Tibial nerve (tissue), 4 donors: ENCODE measurements at regions not wholly inside any gene's neighbourhood (a gene's known extent, or its start where the extent isn't known, plus 50 kb on each side); places are given as distances from the start of the nearest gene placed in this dataset.

Source experiments
- DNase-seq, 2 donors: peaks; one replicate each; pipeline ENCODE4 v3.0.0-alpha.2; 2019; ENCODE audit warnings: low spot score in 2 of 2
- H3K27ac ChIP-seq, 4 donors: fragments of 200-600 bp; sonication (generic) in 3 of 4; one replicate each; pipeline ENCODE4 v1.5.1; 2017 to 2019; ENCODE audit warnings: mild to moderate bottlenecking in 1 of 4
- H3K27me3 ChIP-seq, 2 donors: fragments of 200-600 bp; sonication (generic) in 1 of 2; one replicate each; pipeline versions ENCODE4 v1.5.1 to v1.6.0; 2017 to 2019
- H3K36me3 ChIP-seq, 3 donors: fragments of 200-600 bp; sonication (generic); one replicate each; pipeline ENCODE4 v1.5.1; 2018 to 2019
- H3K4me1 ChIP-seq, 4 donors: fragments of 200-600 bp; sonication (generic) in 3 of 4; one replicate each; pipeline ENCODE4 v1.5.1; 2017 to 2019
- H3K4me3 ChIP-seq, 4 donors: fragments of 200-600 bp; sonication (generic) in 3 of 4; one replicate each; pipeline ENCODE4 v1.5.1; 2017 to 2019; ENCODE audit warnings: mild to moderate bottlenecking in 1 of 4, moderate library complexity in 1 of 4
- H3K9me3 ChIP-seq, 4 donors: fragments of 200-600 bp; sonication (generic) in 3 of 4; one replicate each; pipeline ENCODE4 v1.5.1; 2017 to 2019
- CTCF ChIP-seq, 5 experiments: fragments of 200-600 bp in 3 of 5; fragments of 450-650 bp in 2 of 5; sonication (generic) in 3 of 5; IDR thresholded peaks; one replicate each; pipeline ENCODE4 v1.5.1; 2016 to 2019; ENCODE audit warnings: antibody characterized with exemption in 5 of 5, mild to moderate bottlenecking in 3 of 5, moderate library complexity in 2 of 5
- EP300 ChIP-seq, 2 donors: sonication (generic); formaldehyde crosslinking; IDR thresholded peaks; one replicate each; pipeline ENCODE4 v1.6.1; 2017; ENCODE audit warnings: antibody characterized with exemption in 2 of 2, mild to moderate bottlenecking in 1 of 2
- POLR2A ChIP-seq, 2 donors: fragments of 450-650 bp; IDR thresholded peaks; one replicate each; pipeline ENCODE4 v1.6.1; 2017; ENCODE audit warnings: antibody characterized with exemption in 2 of 2, mild to moderate bottlenecking in 2 of 2, moderate library complexity in 2 of 2
- WGBS, 2 donors: methylation state at CpG; one replicate each; pipeline ENCODE4 v1.1.5; 2018; 5-methylcytosine and 5-hydroxymethylcytosine counted together

- Histone ChIP-seq H3K9me3 (no peaks in the 10 kb centered on the region), H3K27me3 (no peaks in the 10 kb centered on the region), H3K4me3 (no peak overlapping the region), H3K27ac (no peak overlapping the region), H3K4me1 (no peaks in the 10 kb centered on the region), H3K36me3 (no peaks in the 10 kb centered on the region)
- no peak for TF ChIP-seq CTCF (IDR thresholded peaks at IDR 0.05)
- no peak for TF ChIP-seq POLR2A (IDR thresholded peaks at IDR 0.05)
- no peak for TF ChIP-seq EP300 (IDR thresholded peaks at IDR 0.05)
- 82 to 90% methylated on average over 9 of the region's 9 CpGs for WGBS, 2 donors
- DNase-seq = no peak
Measured at GRCh38 chr2:217154923-217155322, 295.1 kb upstream of the TNP1 start.

- DNase-seq = no peak
- Histone ChIP-seq H3K9me3 (no peaks in the 10 kb centered on the region), H3K4me1 (no peaks in the 10 kb centered on the region), H3K36me3 (no peaks in the 10 kb centered on the region), H3K27me3 (no peaks in the 10 kb centered on the region), H3K4me3 (no peak overlapping the region), H3K27ac (no peak overlapping the region)
- TF ChIP-seq CTCF (IDR thresholded peaks at IDR 0.05) (no peak), POLR2A (IDR thresholded peaks at IDR 0.05) (no peak), EP300 (IDR thresholded peaks at IDR 0.05) (no peak)
- 93 to 95% methylated on average over 5 of the region's 5 CpGs for WGBS, 2 donors
Measured at GRCh38 chr2:217153510-217153909, 293.6 kb upstream of the TNP1 start.

- TF ChIP-seq EP300 (IDR thresholded peaks at IDR 0.05) (no peak), POLR2A (IDR thresholded peaks at IDR 0.05) (no peak)
- Histone ChIP-seq H3K9me3 (no peaks in the 10 kb centered on the region), H3K4me3 (no peak overlapping the region), H3K27me3 (no peaks in the 10 kb centered on the region), H3K4me1 (no peaks in the 10 kb centered on the region), H3K27ac (no peak overlapping the region), H3K36me3 (no peaks in the 10 kb centered on the region)
- 73 to 80% methylated on average over 3 of the region's 3 CpGs for WGBS, 2 donors
- DNase-seq = no peak
Measured at GRCh38 chr2:217152831-217153230, 293.0 kb upstream of the TNP1 start.

GRCh38 chr2:217151509-217152206 is 291.8 kb upstream of the TNP1 start:
- Histone ChIP-seq H3K4me1 (no peaks in the 10 kb centered on the region), H3K27ac (no peak overlapping the region), H3K27me3 (no peaks in the 10 kb centered on the region), H3K4me3 (no peak overlapping the region), H3K9me3 (no peaks in the 10 kb centered on the region), H3K36me3 (no peaks in the 10 kb centered on the region)
- no peak for TF ChIP-seq POLR2A (IDR thresholded peaks at IDR 0.05)
- TF ChIP-seq EP300 (IDR thresholded peaks at IDR 0.05) = peak in 1 of 2 donors; percentile 58
- DNase-seq = peak; percentile 20 to 28
- 47 to 59% methylated on average over 10 of the region's 10 CpGs for WGBS, 2 donors

GRCh38 chr2:217150236-217150635 is 290.4 kb upstream of the TNP1 start:
- no peaks in the 10 kb centered on the region for H3K27me3 ChIP-seq
- H3K4me1 ChIP-seq = no peaks in the 10 kb centered on the region
- DNase-seq = no peak
- no peaks in the 10 kb centered on the region for H3K9me3 ChIP-seq
- no peaks in the 10 kb centered on the region for H3K36me3 ChIP-seq
- H3K27ac ChIP-seq = no peak overlapping the region
- TF ChIP-seq POLR2A (IDR thresholded peaks at IDR 0.05) (no peak), CTCF (IDR thresholded peaks at IDR 0.05) (no peak), EP300 (IDR thresholded peaks at IDR 0.05) (no peak)
- WGBS, 2 donors = 90 to 93% methylated on average over 4 of the region's 4 CpGs
- H3K4me3 ChIP-seq = no peak overlapping the region

GRCh38 chr2:217149087-217149660 is 289.3 kb upstream of the TNP1 start:
- Histone ChIP-seq H3K4me3 (no peak overlapping the region), H3K27ac (no peak overlapping the region), H3K9me3 (peaks cover 0 to 2% (median 0%) of the 10 kb centered on the region in 4 donors), H3K4me1 (no peaks in the 10 kb centered on the region), H3K36me3 (no peaks in the 10 kb centered on the region), H3K27me3 (no peaks in the 10 kb centered on the region)
- TF ChIP-seq CTCF (IDR thresholded peaks at IDR 0.05) = no peak
- no peak for TF ChIP-seq POLR2A (IDR thresholded peaks at IDR 0.05)
- no peak for TF ChIP-seq EP300 (IDR thresholded peaks at IDR 0.05)
- no peak for DNase-seq
- WGBS, 2 donors = 78 to 80% methylated on average over 4 of the region's 4 CpGs
